ENCODE measurements at regions not wholly inside any gene's neighbourhood (a gene's known extent, or its start where the extent isn't known, plus 50 kb on each side); places are given as distances from the start of the nearest gene placed in this dataset.
"Not testable (repeated sequence)": the region's sequence is repeated elsewhere in the genome, so short reads cannot be mapped to it uniquely, and the experiment has no call there.

GRCh38 chr3:166518040-166518439 is 680.8 kb upstream of the BCHE start:
- no peaks in the 10 kb centered on the region for H3K27me3 ChIP-seq
- H3K27ac ChIP-seq, result no peak overlapping the region
- no peak overlapping the region for H3K4me3 ChIP-seq
- no peaks in the 10 kb centered on the region for H3K4me1 ChIP-seq
- TF ChIP-seq POLR2A (IDR thresholded peaks at IDR 0.05) (no peak), CTCF (IDR thresholded peaks at IDR 0.05) (no peak), POLR2AphosphoS5 (IDR thresholded peaks at IDR 0.05; ENCODE audit: insufficient read depth in 1 of 2, low read depth in 1 of 2) (no peak)
- no peaks in the 10 kb centered on the region for H3K9me3 ChIP-seq
- intact Hi-C loops (cut with DNase I), result no loop called here
- no peak for DNase-seq (ENCODE audit: extremely low spot score in 2 of 2)
- H3K36me3 ChIP-seq, result no peaks in the 10 kb centered on the region

- H3K36me3 ChIP-seq, result no peaks in the 10 kb centered on the region
- H3K4me3 ChIP-seq, result no peak overlapping the region
- no peaks in the 10 kb centered on the region for H3K27me3 ChIP-seq
- no peaks in the 10 kb centered on the region for H3K9me3 ChIP-seq
- no peak overlapping the region for H3K27ac ChIP-seq
- intact Hi-C loops (cut with DNase I), result no loop called here
- no peak for DNase-seq (ENCODE audit: extremely low spot score in 2 of 2)
- no peak for TF ChIP-seq CTCF (IDR thresholded peaks at IDR 0.05)
- TF ChIP-seq POLR2AphosphoS5 (IDR thresholded peaks at IDR 0.05; ENCODE audit: insufficient read depth in 1 of 2, low read depth in 1 of 2), result no peak
- no peak for TF ChIP-seq POLR2A (IDR thresholded peaks at IDR 0.05)
- H3K4me1 ChIP-seq, result no peaks in the 10 kb centered on the region
Measured at GRCh38 chr3:166510382-166510781, 673.2 kb upstream of the BCHE start.

- H3K4me1 ChIP-seq; H3K9me3 ChIP-seq; intact Hi-C loops (cut with DNase I); H3K36me3 ChIP-seq; H3K4me3 ChIP-seq; DNase-seq (ENCODE audit: extremely low spot score in 2 of 2); H3K27me3 ChIP-seq; H3K27ac ChIP-seq: not testable (repeated sequence)
Measured at GRCh38 chr3:166500420-166500819, 663.2 kb upstream of the BCHE start.

- Histone ChIP-seq H3K36me3 (no peaks in the 10 kb centered on the region), H3K4me3 (no peak overlapping the region), H3K27me3 (no peaks in the 10 kb centered on the region), H3K27ac (no peak overlapping the region), H3K9me3 (no peaks in the 10 kb centered on the region), H3K4me1 (no peaks in the 10 kb centered on the region)
- intact Hi-C loops (cut with DNase I), result no loop called here
- TF ChIP-seq POLR2A (IDR thresholded peaks at IDR 0.05) (no peak), POLR2AphosphoS5 (IDR thresholded peaks at IDR 0.05; ENCODE audit: insufficient read depth in 1 of 2, low read depth in 1 of 2) (no peak), CTCF (IDR thresholded peaks at IDR 0.05) (no peak)
- DNase-seq (ENCODE audit: extremely low spot score in 2 of 2), result no peak
Measured at GRCh38 chr3:166499636-166500035, 662.4 kb upstream of the BCHE start.

GRCh38 chr3:166498446-166498845 is 661.2 kb upstream of the BCHE start:
- no peak for DNase-seq (ENCODE audit: extremely low spot score in 2 of 2)
- no peak overlapping the region for H3K27ac ChIP-seq
- no peaks in the 10 kb centered on the region for H3K4me1 ChIP-seq
- no peak for TF ChIP-seq CTCF (IDR thresholded peaks at IDR 0.05)
- TF ChIP-seq POLR2A (IDR thresholded peaks at IDR 0.05), result no peak
- TF ChIP-seq POLR2AphosphoS5 (IDR thresholded peaks at IDR 0.05; ENCODE audit: insufficient read depth in 1 of 2, low read depth in 1 of 2), result no peak
- no peaks in the 10 kb centered on the region for H3K27me3 ChIP-seq
- no peak overlapping the region for H3K4me3 ChIP-seq
- intact Hi-C loops (cut with DNase I), result no loop called here
- H3K36me3 ChIP-seq, result no peaks in the 10 kb centered on the region
- no peaks in the 10 kb centered on the region for H3K9me3 ChIP-seq

- Histone ChIP-seq H3K4me1 (no peaks in the 10 kb centered on the region), H3K9me3 (no peaks in the 10 kb centered on the region), H3K4me3 (no peak overlapping the region), H3K27ac (no peak overlapping the region), H3K27me3 (no peaks in the 10 kb centered on the region), H3K36me3 (no peaks in the 10 kb centered on the region)
- TF ChIP-seq POLR2A (IDR thresholded peaks at IDR 0.05) (no peak), POLR2AphosphoS5 (IDR thresholded peaks at IDR 0.05; ENCODE audit: insufficient read depth in 1 of 2, low read depth in 1 of 2) (no peak)
- intact Hi-C loops (cut with DNase I), result no loop called here
- DNase-seq (ENCODE audit: extremely low spot score in 2 of 2), result no peak
Measured at GRCh38 chr3:166489826-166490225, 652.6 kb upstream of the BCHE start.

All from vagina (tissue), 2 donors.